GM18870 (cell line): ENCODE measurements at regions not wholly inside any gene's neighbourhood (a gene's known extent, or its start where the extent isn't known, plus 50 kb on each side); places are given as distances from the start of the nearest gene placed in this dataset.

Experiments used
- ATAC-seq: cut with Tn5 transposase; IDR thresholded peaks from one replicate; pipeline ENCODE4 v1.9.1; 2021; ENCODE audit warnings: moderate library complexity; ENCODE audit not compliant: unreplicated experiment

GRCh38 chr6:91744566-91744965 is 1157.7 kb upstream of the MAP3K7 start:
- no peak for ATAC-seq

- no peak for ATAC-seq
These were observed 1156.9 kb upstream of the MAP3K7 start for GRCh38 chr6:91743756-91744155.

GRCh38 chr6:91731939-91732338 is 1145.1 kb upstream of the MAP3K7 start:
- no peak for ATAC-seq

- ATAC-seq: no peak
These were observed 1143.8 kb upstream of the MAP3K7 start for GRCh38 chr6:91730710-91731109.

GRCh38 chr6:91720324-91720723 is 1133.5 kb upstream of the MAP3K7 start:
- ATAC-seq: no peak

GRCh38 chr6:91719414-91719813 is 1132.5 kb upstream of the MAP3K7 start:
- peak; percentile 51 for ATAC-seq

GRCh38 chr6:91718198-91718597 is 1131.3 kb upstream of the MAP3K7 start:
- ATAC-seq: peak; percentile 71

- ATAC-seq: no peak
These were observed 1130.2 kb upstream of the MAP3K7 start for GRCh38 chr6:91717094-91717493.

GRCh38 chr6:91716361-91716760 is 1129.5 kb upstream of the MAP3K7 start:
- no peak for ATAC-seq

- ATAC-seq: no peak
These were observed 1128.4 kb upstream of the MAP3K7 start for GRCh38 chr6:91715171-91715805.

GRCh38 chr6:91713911-91714310 is 1127.0 kb upstream of the MAP3K7 start:
- no peak for ATAC-seq

GRCh38 chr6:91711518-91711917 is 1124.6 kb upstream of the MAP3K7 start:
- ATAC-seq: no peak

GRCh38 chr6:91710342-91710741 is 1123.5 kb upstream of the MAP3K7 start:
- no peak for ATAC-seq

GRCh38 chr6:91708534-91708933 is 1121.7 kb upstream of the MAP3K7 start:
- no peak for ATAC-seq

GRCh38 chr6:91705646-91706045 is 1118.8 kb upstream of the MAP3K7 start:
- no peak for ATAC-seq

- no peak for ATAC-seq
These were observed 1117.7 kb upstream of the MAP3K7 start for GRCh38 chr6:91704531-91704930.

GRCh38 chr6:91697010-91697695 is 1110.3 kb upstream of the MAP3K7 start:
- peak; percentile 51 for ATAC-seq

GRCh38 chr6:91695221-91695620 is 1108.3 kb upstream of the MAP3K7 start:
- ATAC-seq: no peak

GRCh38 chr6:91694016-91694654 is 1107.3 kb upstream of the MAP3K7 start:
- ATAC-seq: no peak

GRCh38 chr6:91691449-91691848 is 1104.6 kb upstream of the MAP3K7 start:
- ATAC-seq: no peak

- ATAC-seq: no peak
These were observed 1096.4 kb upstream of the MAP3K7 start for GRCh38 chr6:91683240-91683639.

GRCh38 chr6:91681296-91681695 is 1094.4 kb upstream of the MAP3K7 start:
- ATAC-seq: no peak
